ENCODE measurements at regions not wholly inside any gene's neighbourhood (a gene's known extent, or its start where the extent isn't known, plus 50 kb on each side); places are given as distances from the start of the nearest gene placed in this dataset.

DNA sequence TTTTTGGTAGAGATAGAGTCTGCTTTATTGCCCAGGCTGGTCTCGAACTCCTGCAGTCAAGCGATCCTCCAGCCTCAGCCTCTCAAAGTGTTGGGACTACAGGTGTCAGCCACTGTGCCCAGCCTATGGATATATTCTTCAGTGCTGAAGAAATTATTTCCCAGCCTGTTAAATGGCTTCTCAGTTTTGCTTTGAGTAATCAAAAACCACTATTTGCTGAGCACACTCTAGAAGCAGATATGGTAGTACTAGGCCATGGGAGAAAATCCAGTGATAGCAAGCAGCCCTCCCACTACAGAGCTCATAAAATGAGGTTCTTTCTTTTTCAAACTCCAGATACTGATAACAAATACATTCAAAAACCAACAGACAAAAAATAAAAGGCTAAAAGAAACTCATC, 80.6 kb upstream of the CLDN10 start:
- no peak overlapping the region for H3K27ac Mint-ChIP-seq
- no peaks in the 10 kb centered on the region for H3K36me3 ChIP-seq (ENCODE audit: insufficient read depth, low read length)
- peaks cover 0 to 5% of the 10 kb centered on the region in 2 experiments for H3K9me3 ChIP-seq (ENCODE audit: control insufficient read depth in 1 of 2, insufficient read depth in 1 of 2, low read length in 2 of 2)
- no peak overlapping the region for H3K4me3 Mint-ChIP-seq
- no peak overlapping the region for H3K27ac ChIP-seq (ENCODE audit: low read depth in 1 of 2, low read length in 2 of 2)
- H3K27me3 Mint-ChIP-seq, result no peaks in the 10 kb centered on the region
- no peaks in the 10 kb centered on the region for H3K4me1 Mint-ChIP-seq (ENCODE audit: low read depth)
- H3K4me1 ChIP-seq (ENCODE audit: insufficient read depth, low read length), result no peaks in the 10 kb centered on the region
- H3K4me3 ChIP-seq (ENCODE audit: low read length), result no peak overlapping the region
- POLR2A ChIA-PET, result no interaction called here
- no peaks in the 10 kb centered on the region for H3K36me3 Mint-ChIP-seq (ENCODE audit: low read depth)
- intact Hi-C loops (cut with DNase I, micrococcal nuclease), result no loop called here
- DNase-seq (no peak), ATAC-seq (ENCODE audit: poor library complexity) (no peak)
- no peaks in the 10 kb centered on the region for H3K27me3 ChIP-seq (ENCODE audit: control insufficient read depth in 1 of 2, insufficient read depth in 2 of 2, low read length in 2 of 2)
- no peaks in the 10 kb centered on the region for H3K9me3 Mint-ChIP-seq
- TF ChIP-seq, protein P1, sequence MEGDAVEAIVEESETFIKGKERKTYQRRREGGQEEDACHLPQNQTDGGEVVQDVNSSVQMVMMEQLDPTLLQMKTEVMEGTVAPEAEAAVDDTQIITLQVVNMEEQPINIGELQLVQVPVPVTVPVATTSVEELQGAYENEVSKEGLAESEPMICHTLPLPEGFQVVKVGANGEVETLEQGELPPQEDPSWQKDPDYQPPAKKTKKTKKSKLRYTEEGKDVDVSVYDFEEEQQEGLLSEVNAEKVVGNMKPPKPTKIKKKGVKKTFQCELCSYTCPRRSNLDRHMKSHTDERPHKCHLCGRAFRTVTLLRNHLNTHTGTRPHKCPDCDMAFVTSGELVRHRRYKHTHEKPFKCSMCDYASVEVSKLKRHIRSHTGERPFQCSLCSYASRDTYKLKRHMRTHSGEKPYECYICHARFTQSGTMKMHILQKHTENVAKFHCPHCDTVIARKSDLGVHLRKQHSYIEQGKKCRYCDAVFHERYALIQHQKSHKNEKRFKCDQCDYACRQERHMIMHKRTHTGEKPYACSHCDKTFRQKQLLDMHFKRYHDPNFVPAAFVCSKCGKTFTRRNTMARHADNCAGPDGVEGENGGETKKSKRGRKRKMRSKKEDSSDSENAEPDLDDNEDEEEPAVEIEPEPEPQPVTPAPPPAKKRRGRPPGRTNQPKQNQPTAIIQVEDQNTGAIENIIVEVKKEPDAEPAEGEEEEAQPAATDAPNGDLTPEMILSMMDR (IDR thresholded peaks at IDR 0.05), result no peak
- CTCF ChIA-PET, result interaction anchor here (0.7 kb wide), 1 partner anchor 20 kb away, joined by 4 read pairs; no protein-coding TSS in a partner anchor

DNA sequence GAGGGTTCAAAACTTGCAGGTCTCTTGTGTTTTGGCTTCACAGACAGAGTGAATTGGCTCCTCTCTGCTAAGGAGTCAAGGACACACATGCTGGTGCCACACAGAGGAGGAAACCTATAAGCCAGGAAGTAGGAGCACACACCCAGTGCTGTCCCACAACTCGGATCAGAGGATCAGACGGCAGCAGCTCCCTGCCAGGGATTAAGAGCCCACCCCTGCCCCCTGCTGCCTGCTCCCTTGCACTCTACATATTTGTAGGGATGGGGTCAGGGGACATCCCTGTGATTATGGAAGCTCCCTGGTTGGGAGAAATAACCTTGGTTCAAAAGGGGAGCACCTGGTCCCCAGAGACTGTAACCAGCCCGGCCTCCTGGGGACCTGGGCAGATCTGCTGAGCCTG, 77.5 kb upstream of the CLDN10 start:
- intact Hi-C loops (cut with DNase I, micrococcal nuclease), result loop anchor here in 1 of 2 experiments (5.0 kb wide), 1 partner anchor 798 kb away; no protein-coding TSS in a partner anchor

DNA sequence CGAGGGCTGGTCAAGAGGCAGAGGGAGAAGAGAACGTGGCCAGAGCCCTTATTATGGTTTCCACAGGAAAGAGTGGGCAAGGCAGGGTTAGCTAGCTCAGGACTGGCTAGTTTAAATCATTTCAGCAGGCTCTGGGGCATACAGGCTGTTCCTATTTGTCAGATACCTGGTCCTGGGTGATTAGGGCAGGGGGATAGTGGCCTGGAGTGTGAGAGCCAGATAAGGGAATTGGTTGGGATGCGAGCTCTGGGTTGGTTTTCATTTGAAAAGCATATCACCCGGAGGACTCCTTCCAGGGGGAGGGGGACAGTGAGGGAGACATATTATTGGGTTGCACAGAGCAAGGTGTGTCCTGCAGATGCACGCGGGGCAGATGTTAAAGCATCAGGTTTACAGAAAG, 75.3 kb upstream of the CLDN10 start:
- no peak overlapping the region for H3K4me3 ChIP-seq (ENCODE audit: low read length)

More for the DNA sequence above, 77.5 kb upstream of the CLDN10 start:
- Histone ChIP-seq H3K36me3 (ENCODE audit: insufficient read depth, low read length) (no peaks in the 10 kb centered on the region), H3K27ac (ENCODE audit: low read depth in 1 of 2, low read length in 2 of 2) (no peak overlapping the region), H3K9me3 (ENCODE audit: control insufficient read depth in 1 of 2, insufficient read depth in 1 of 2, low read length in 2 of 2) (peaks cover 0 to 5% of the 10 kb centered on the region in 2 experiments), H3K4me3 (ENCODE audit: low read length) (no peak overlapping the region), H3K4me1 (ENCODE audit: insufficient read depth, low read length) (peaks cover 7% of the 10 kb centered on the region), H3K27me3 (ENCODE audit: control insufficient read depth in 1 of 2, insufficient read depth in 2 of 2, low read length in 2 of 2) (no peaks in the 10 kb centered on the region)
- no peaks in the 10 kb centered on the region for H3K36me3 Mint-ChIP-seq (ENCODE audit: low read depth)
- CTCF ChIA-PET, result no interaction called here
- no peak for ATAC-seq (ENCODE audit: poor library complexity)
- POLR2A ChIA-PET, result no interaction called here
- no peaks in the 10 kb centered on the region for H3K4me1 Mint-ChIP-seq (ENCODE audit: low read depth)
- no peaks in the 10 kb centered on the region for H3K9me3 Mint-ChIP-seq
- DNase-seq, result no peak
- TF ChIP-seq, protein P1 (IDR thresholded peaks at IDR 0.05), result no peak
- no peak overlapping the region for H3K4me3 Mint-ChIP-seq
- H3K27me3 Mint-ChIP-seq, result no peaks in the 10 kb centered on the region
- H3K27ac Mint-ChIP-seq, result no peak overlapping the region

More for the DNA sequence above, 75.3 kb upstream of the CLDN10 start:
- peaks cover 7% of the 10 kb centered on the region for H3K4me1 ChIP-seq (ENCODE audit: insufficient read depth, low read length)
- no peaks in the 10 kb centered on the region for H3K27me3 ChIP-seq (ENCODE audit: control insufficient read depth in 1 of 2, insufficient read depth in 2 of 2, low read length in 2 of 2)
- CTCF ChIA-PET, result no interaction called here
- H3K4me3 Mint-ChIP-seq, result no peak overlapping the region
- no peaks in the 10 kb centered on the region for H3K4me1 Mint-ChIP-seq (ENCODE audit: low read depth)
- no peak overlapping the region for H3K27ac ChIP-seq (ENCODE audit: low read depth in 1 of 2, low read length in 2 of 2)
- DNase-seq (no peak), ATAC-seq (ENCODE audit: poor library complexity) (no peak)
- no peaks in the 10 kb centered on the region for H3K36me3 ChIP-seq (ENCODE audit: insufficient read depth, low read length)
- no peaks in the 10 kb centered on the region for H3K9me3 Mint-ChIP-seq
- no peaks in the 10 kb centered on the region for H3K27me3 Mint-ChIP-seq
- intact Hi-C loops (cut with DNase I, micrococcal nuclease), result loop anchor here in 1 of 2 experiments (5.0 kb wide), 1 partner anchor 800 kb away; no protein-coding TSS in a partner anchor
- no peak overlapping the region for H3K27ac Mint-ChIP-seq
- no peaks in the 10 kb centered on the region for H3K36me3 Mint-ChIP-seq (ENCODE audit: low read depth)
- TF ChIP-seq, protein P1 (IDR thresholded peaks at IDR 0.05), result no peak
- peaks cover 0 to 5% of the 10 kb centered on the region in 2 experiments for H3K9me3 ChIP-seq (ENCODE audit: control insufficient read depth in 1 of 2, insufficient read depth in 1 of 2, low read length in 2 of 2)
- POLR2A ChIA-PET, result no interaction called here
